ENCODE measurements at regions not wholly inside any gene's neighbourhood (a gene's known extent, or its start where the extent isn't known, plus 50 kb on each side); places are given as distances from the start of the nearest gene placed in this dataset.

DNA sequence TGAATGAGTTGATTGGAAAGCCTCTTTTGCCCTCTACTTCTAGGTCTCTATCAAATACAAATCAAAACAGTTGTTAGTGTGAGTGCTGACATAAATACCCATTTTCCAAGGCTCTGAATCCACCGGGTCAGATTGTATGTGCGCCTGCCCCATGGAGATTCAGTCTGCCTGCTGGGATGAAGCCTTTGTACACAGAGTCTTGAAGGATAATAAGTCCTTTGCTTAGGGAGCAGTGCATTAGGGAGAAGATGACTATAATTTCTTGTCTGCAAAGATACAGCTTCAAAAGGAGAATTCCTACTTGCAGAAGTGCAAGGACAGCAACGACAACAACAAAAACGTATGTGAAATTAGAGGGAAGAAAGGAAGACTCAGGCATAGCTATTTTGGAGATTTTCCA, 90.3 kb upstream of the VRK1 start:
- TF ChIP-seq POLR2A (IDR thresholded peaks at IDR 0.05) (no peak), CTCF (IDR thresholded peaks at IDR 0.05) (no peak)
